ENCODE measurements at regions not wholly inside any gene's neighbourhood (a gene's known extent, or its start where the extent isn't known, plus 50 kb on each side); places are given as distances from the start of the nearest gene placed in this dataset.

- no peak for DNase-seq (ENCODE audit: low spot score)
Measured at GRCh38 chr11:107221748-107222285, 203.5 kb upstream of the GUCY1A2 start.

- no peak for DNase-seq (ENCODE audit: low spot score)
Measured at GRCh38 chr11:107218123-107219013, 200.1 kb upstream of the GUCY1A2 start.

GRCh38 chr11:107217444-107217843 is 199.2 kb upstream of the GUCY1A2 start:
- DNase-seq (ENCODE audit: low spot score), result no peak

GRCh38 chr11:107215010-107215409 is 196.7 kb upstream of the GUCY1A2 start:
- DNase-seq (ENCODE audit: low spot score), result no peak

GRCh38 chr11:107203656-107204055 is 185.4 kb upstream of the GUCY1A2 start:
- DNase-seq (ENCODE audit: low spot score), result no peak

- DNase-seq (ENCODE audit: low spot score), result no peak
Measured at GRCh38 chr11:107202241-107202640, 184.0 kb upstream of the GUCY1A2 start.

- DNase-seq (ENCODE audit: low spot score), result no peak
Measured at GRCh38 chr11:107198490-107199007, 180.3 kb upstream of the GUCY1A2 start.

- DNase-seq (ENCODE audit: low spot score), result no peak
Measured at GRCh38 chr11:107197932-107198331, 179.7 kb upstream of the GUCY1A2 start.

GRCh38 chr11:107196732-107197131 is 178.5 kb upstream of the GUCY1A2 start:
- no peak for DNase-seq (ENCODE audit: low spot score)

GRCh38 chr11:107184986-107185385 is 166.7 kb upstream of the GUCY1A2 start:
- no peak for DNase-seq (ENCODE audit: low spot score)

GRCh38 chr11:107183953-107184352 is 165.7 kb upstream of the GUCY1A2 start:
- no peak for DNase-seq (ENCODE audit: low spot score)

GRCh38 chr11:107182978-107183377 is 164.7 kb upstream of the GUCY1A2 start:
- DNase-seq (ENCODE audit: low spot score), result no peak

- no peak for DNase-seq (ENCODE audit: low spot score)
Measured at GRCh38 chr11:107180236-107180635, 162.0 kb upstream of the GUCY1A2 start.

GRCh38 chr11:107179829-107180228 is 161.6 kb upstream of the GUCY1A2 start:
- no peak for DNase-seq (ENCODE audit: low spot score)

- DNase-seq (ENCODE audit: low spot score), result no peak
Measured at GRCh38 chr11:107177106-107177477, 158.8 kb upstream of the GUCY1A2 start.

GRCh38 chr11:107176148-107177105 is 158.2 kb upstream of the GUCY1A2 start:
- DNase-seq (ENCODE audit: low spot score), result no peak

- DNase-seq (ENCODE audit: low spot score), result no peak
Measured at GRCh38 chr11:107174856-107175255, 156.6 kb upstream of the GUCY1A2 start.

- no peak for DNase-seq (ENCODE audit: low spot score)
Measured at GRCh38 chr11:107172996-107173395, 154.7 kb upstream of the GUCY1A2 start.

- no peak for DNase-seq (ENCODE audit: low spot score)
Measured at GRCh38 chr11:107157809-107158187, 139.5 kb upstream of the GUCY1A2 start.

GRCh38 chr11:107157146-107157808 is 139.0 kb upstream of the GUCY1A2 start:
- DNase-seq (ENCODE audit: low spot score), result no peak

GRCh38 chr11:107151579-107151978 is 133.3 kb upstream of the GUCY1A2 start:
- DNase-seq (ENCODE audit: low spot score), result no peak

- no peak for DNase-seq (ENCODE audit: low spot score)
Measured at GRCh38 chr11:107151158-107151557, 132.9 kb upstream of the GUCY1A2 start.

Data from GM03348 (cell line).